ENCODE measurements at regions not wholly inside any gene's neighbourhood (a gene's known extent, or its start where the extent isn't known, plus 50 kb on each side); places are given as distances from the start of the nearest gene placed in this dataset.

DNA sequence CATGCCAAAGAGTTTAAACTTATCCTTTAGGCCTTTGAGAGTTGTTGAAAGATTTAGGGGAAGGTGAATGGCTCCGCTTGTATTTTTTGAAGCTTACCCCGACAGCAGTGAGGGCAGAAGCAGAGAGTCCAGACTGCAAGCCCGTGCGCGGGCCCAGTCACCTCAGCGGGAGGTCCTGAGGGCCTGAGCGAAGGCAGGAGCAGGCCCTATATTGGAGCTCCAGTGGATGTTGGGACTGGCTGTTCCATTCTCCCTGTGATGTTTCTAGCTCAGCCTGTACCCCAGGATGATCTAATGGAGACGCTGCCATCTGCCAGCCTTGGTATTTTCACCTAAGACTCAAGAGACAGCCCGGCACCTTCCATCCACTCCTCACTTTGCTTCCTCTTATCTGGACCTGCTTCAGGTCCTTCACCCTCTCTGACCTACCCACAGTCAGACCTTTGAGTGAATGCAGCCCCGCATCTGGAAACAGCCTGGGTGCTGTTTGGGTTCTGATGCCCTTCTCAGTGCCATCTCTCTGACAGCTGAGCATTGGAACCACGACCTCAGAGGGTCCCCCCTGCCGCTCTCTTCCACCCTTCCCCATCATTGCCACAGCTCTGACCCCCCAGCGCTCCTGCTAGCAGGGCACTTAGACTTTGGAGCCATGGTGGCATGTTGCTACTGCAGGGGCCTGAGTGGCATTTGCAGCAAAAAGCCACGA, 628.2 kb upstream of the CADM1 start:
- no peak for TF ChIP-seq FOXA1 (IDR thresholded peaks at IDR 0.05)
- TF ChIP-seq, protein P1, sequence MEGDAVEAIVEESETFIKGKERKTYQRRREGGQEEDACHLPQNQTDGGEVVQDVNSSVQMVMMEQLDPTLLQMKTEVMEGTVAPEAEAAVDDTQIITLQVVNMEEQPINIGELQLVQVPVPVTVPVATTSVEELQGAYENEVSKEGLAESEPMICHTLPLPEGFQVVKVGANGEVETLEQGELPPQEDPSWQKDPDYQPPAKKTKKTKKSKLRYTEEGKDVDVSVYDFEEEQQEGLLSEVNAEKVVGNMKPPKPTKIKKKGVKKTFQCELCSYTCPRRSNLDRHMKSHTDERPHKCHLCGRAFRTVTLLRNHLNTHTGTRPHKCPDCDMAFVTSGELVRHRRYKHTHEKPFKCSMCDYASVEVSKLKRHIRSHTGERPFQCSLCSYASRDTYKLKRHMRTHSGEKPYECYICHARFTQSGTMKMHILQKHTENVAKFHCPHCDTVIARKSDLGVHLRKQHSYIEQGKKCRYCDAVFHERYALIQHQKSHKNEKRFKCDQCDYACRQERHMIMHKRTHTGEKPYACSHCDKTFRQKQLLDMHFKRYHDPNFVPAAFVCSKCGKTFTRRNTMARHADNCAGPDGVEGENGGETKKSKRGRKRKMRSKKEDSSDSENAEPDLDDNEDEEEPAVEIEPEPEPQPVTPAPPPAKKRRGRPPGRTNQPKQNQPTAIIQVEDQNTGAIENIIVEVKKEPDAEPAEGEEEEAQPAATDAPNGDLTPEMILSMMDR (IDR thresholded peaks at IDR 0.05; ENCODE audit: low read depth, low read length, missing input control), result no peak
